WTC11 (cell line): ENCODE measurements at regions not wholly inside any gene's neighbourhood (a gene's known extent, or its start where the extent isn't known, plus 50 kb on each side); places are given as distances from the start of the nearest gene placed in this dataset.

ENCODE experiments used
- ATAC-seq: fragments of 200-7000 bp; cut with Tn5 transposase; 2 replicates; pipeline ENCODE4 v1.10.0; 2021; ENCODE audit warnings: mild to moderate bottlenecking, moderate library complexity
- CTCF ChIA-PET: fragments of 300-600 bp; sonication (Branson Sonifier 250); formaldehyde crosslinking; loops from one replicate; lab custom pipeline; 2021; ENCODE audit warnings: antibody characterized with exemption; lab: Charles Lee
- POLR2A ChIA-PET: fragments of 350-600 bp; sonication (Branson Sonifier 250); formaldehyde crosslinking; loops from one replicate; lab custom pipeline; 2021; ENCODE audit warnings: antibody characterized with exemption; lab: Charles Lee
- DNase-seq: peaks from one replicate; pipeline ENCODE4 v3.0.0; 2021; ENCODE audit warnings: low spot score
- H3K27ac Mint-ChIP-seq: 2 replicates; pipeline ENCODE4 v1.8.0; 2021; ENCODE audit warnings: mixed read lengths
- H3K27me3 Mint-ChIP-seq: 2 replicates; pipeline ENCODE4 v1.8.0; 2021; ENCODE audit warnings: low read depth, mild to moderate bottlenecking, moderate library complexity, mixed read lengths
- H3K36me3 Mint-ChIP-seq: 2 replicates; pipeline ENCODE4 v1.8.0; 2021; ENCODE audit warnings: mixed read lengths
- H3K4me1 Mint-ChIP-seq: 2 replicates; pipeline ENCODE4 v1.8.0; 2022; ENCODE audit warnings: mixed read lengths
- H3K4me3 Mint-ChIP-seq: 2 replicates; pipeline ENCODE4 v1.8.0; 2021; ENCODE audit warnings: mild to moderate bottlenecking, moderate library complexity, mixed read lengths
- H3K9me3 Mint-ChIP-seq: 2 replicates; pipeline ENCODE4 v1.8.0; 2021; ENCODE audit warnings: mixed read lengths
- EMX1 ChIP-seq: fragments of 250-450 bp; sonication (Bioruptor Pico); IDR thresholded peaks from 2 replicates; pipeline ENCODE4 v1.8.0; 2021; ENCODE audit warnings: mild to moderate bottlenecking
- GABPB1 ChIP-seq: sonication (generic); formaldehyde crosslinking; IDR thresholded peaks from 2 replicates; pipeline ENCODE4 v1.8.1; 2023; ENCODE audit warnings: mild to moderate bottlenecking, missing genetic modification reagents
- JUN ChIP-seq: sonication (generic); formaldehyde crosslinking; IDR thresholded peaks from 2 replicates; pipeline ENCODE4 v1.8.0; 2023; ENCODE audit warnings: mild to moderate bottlenecking, missing genetic modification reagents
- KAT7 ChIP-seq: sonication (generic); formaldehyde crosslinking; IDR thresholded peaks from 2 replicates; pipeline ENCODE4 v1.8.1; 2023; ENCODE audit warnings: missing genetic modification reagents, mild to moderate bottlenecking, borderline replicate concordance
- NR2C2 ChIP-seq: sonication (generic); formaldehyde crosslinking; IDR thresholded peaks from 2 replicates; pipeline ENCODE4 v1.8.0; 2022; ENCODE audit warnings: mild to moderate bottlenecking, missing genetic modification reagents
- NR3C1 ChIP-seq: sonication (generic); formaldehyde crosslinking; conservative IDR thresholded peaks from 2 replicates; pipeline ENCODE4 v1.8.1; 2023; ENCODE audit warnings: low read depth, mild to moderate bottlenecking, missing genetic modification reagents
- RORB ChIP-seq: fragments of 250-450 bp; sonication (Bioruptor Pico); IDR thresholded peaks from 2 replicates; pipeline ENCODE4 v1.9.0; 2021; ENCODE audit warnings: mild to moderate bottlenecking
- SOX15 ChIP-seq: fragments of 250-450 bp; sonication (Bioruptor Pico); IDR thresholded peaks from 2 replicates; pipeline ENCODE4 v1.9.0; 2021; ENCODE audit warnings: mild to moderate bottlenecking
- ZNF121 ChIP-seq: sonication (generic); formaldehyde crosslinking; IDR thresholded peaks from 2 replicates; pipeline ENCODE4 v1.8.0; 2023; ENCODE audit warnings: missing genetic modification reagents
- ZNF263 ChIP-seq: sonication (generic); formaldehyde crosslinking; IDR thresholded peaks from 2 replicates; pipeline ENCODE4 v1.8.1; 2022; ENCODE audit warnings: low read depth, mild to moderate bottlenecking, moderate library complexity, missing genetic modification reagents
- ZNF396 ChIP-seq: fragments of 250-450 bp; sonication (Bioruptor Pico); IDR thresholded peaks from 2 replicates; pipeline ENCODE4 v1.8.0; 2021; ENCODE audit warnings: mild to moderate bottlenecking, moderate library complexity, borderline replicate concordance
- ZNF671 ChIP-seq: fragments of 250-450 bp; sonication (Bioruptor Pico); IDR thresholded peaks from 2 replicates; pipeline ENCODE4 v1.8.0; 2021; ENCODE audit warnings: mild to moderate bottlenecking
- TF ChIP-seq, protein P1 (sequence below): fragments of 250-450 bp; sonication (Bioruptor Pico); IDR thresholded peaks from 2 replicates; pipeline ENCODE4 v1.9.0; 2021; ENCODE audit warnings: moderate library complexity, mild to moderate bottlenecking, inconsistent platforms, borderline replicate concordance
- TF ChIP-seq, protein P2 (sequence below): sonication (generic); formaldehyde crosslinking; IDR thresholded peaks from 2 replicates; pipeline ENCODE4 v1.8.1; 2023; ENCODE audit warnings: mild to moderate bottlenecking, missing genetic modification reagents
- TF ChIP-seq, protein P3 (sequence below): sonication (generic); formaldehyde crosslinking; IDR thresholded peaks from 2 replicates; pipeline ENCODE4 v1.8.0; 2022; ENCODE audit warnings: mild to moderate bottlenecking, missing genetic modification reagents
- TF ChIP-seq, protein P4 (sequence below): sonication (generic); formaldehyde crosslinking; IDR thresholded peaks from 2 replicates; pipeline ENCODE4 v1.8.0; 2022; ENCODE audit warnings: mild to moderate bottlenecking, missing genetic modification reagents
- TF ChIP-seq, protein P5 (sequence below): fragments of 250-450 bp; sonication (Bioruptor Pico); IDR thresholded peaks from 2 replicates; pipeline ENCODE4 v1.9.0; 2021; ENCODE audit warnings: mild to moderate bottlenecking
- TF ChIP-seq, protein P6 (sequence below): sonication (generic); formaldehyde crosslinking; conservative IDR thresholded peaks from 2 replicates; pipeline ENCODE4 v1.8.1; 2022; ENCODE audit warnings: mild to moderate bottlenecking, missing genetic modification reagents

DNA sequence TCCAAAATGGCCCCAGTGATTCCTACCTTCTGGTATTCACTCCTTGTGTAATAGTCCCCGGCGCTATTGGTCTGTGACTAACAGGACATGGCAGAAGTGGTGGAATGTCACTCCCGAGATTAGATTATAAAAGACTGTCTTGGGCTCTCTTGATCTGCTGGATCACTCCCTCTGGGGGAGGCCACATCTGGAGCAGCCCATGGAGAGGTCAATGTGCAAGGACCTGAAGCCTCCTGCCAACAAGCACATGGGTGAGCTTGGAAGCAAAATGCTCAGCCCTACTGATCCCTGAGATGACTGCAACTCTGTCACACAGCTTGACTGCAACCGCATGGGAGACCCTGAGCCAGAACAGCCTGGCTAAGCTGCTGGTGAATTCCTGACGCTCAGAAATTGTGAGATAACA is 94.3 kb upstream of the GLI2 start (continued):
- TF ChIP-seq, protein P1, sequence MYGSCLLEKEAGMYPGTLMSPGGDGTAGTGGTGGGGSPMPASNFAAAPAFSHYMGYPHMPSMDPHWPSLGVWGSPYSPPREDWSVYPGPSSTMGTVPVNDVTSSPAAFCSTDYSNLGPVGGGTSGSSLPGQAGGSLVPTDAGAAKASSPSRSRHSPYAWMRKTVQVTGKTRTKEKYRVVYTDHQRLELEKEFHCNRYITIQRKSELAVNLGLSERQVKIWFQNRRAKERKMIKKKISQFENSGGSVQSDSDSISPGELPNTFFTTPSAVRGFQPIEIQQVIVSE (CRISPR knock-in tag): no peak
- TF ChIP-seq, all 79 proteins: peak for 0

DNA sequence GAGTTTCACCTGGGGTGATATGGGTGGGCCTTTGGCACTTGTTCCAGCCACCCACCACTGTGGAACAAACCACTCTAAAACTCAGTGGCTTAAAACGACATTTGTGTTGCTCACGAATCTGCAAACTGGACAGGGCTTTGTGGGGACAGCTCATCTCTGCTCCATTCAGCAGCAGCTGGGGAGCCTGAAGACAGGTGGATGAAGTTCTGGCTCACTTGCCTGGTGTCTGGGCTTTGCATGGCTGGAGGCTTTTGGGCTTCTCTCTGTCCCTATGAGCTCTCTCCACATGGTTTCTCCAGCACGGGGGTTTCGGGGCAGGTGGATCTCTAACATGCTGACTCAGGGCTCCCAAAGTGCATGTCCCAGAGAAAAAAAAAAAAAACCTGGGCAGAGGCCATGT is 93.0 kb upstream of the GLI2 start:
- Mint-ChIP-seq H3K9me3 (0 out of 2 replicates have a peak, but pooled peaks cover 2% of the 10 kb centered on the region), H3K27ac (no peak overlapping the region), H3K4me3 (no peak overlapping the region), H3K27me3 (peaks cover 21% of the 10 kb centered on the region), H3K4me1 (peaks cover 5% of the 10 kb centered on the region), H3K36me3 (no peaks in the 10 kb centered on the region)
- POLR2A ChIA-PET: no interaction called here
- no peak for ATAC-seq
- CTCF ChIA-PET: interaction anchor here (3.0 kb wide), 1 partner anchor 90 kb away, joined by 11 read pairs; no protein-coding TSS in a partner anchor
- no peak for DNase-seq
- TF ChIP-seq, protein P2, sequence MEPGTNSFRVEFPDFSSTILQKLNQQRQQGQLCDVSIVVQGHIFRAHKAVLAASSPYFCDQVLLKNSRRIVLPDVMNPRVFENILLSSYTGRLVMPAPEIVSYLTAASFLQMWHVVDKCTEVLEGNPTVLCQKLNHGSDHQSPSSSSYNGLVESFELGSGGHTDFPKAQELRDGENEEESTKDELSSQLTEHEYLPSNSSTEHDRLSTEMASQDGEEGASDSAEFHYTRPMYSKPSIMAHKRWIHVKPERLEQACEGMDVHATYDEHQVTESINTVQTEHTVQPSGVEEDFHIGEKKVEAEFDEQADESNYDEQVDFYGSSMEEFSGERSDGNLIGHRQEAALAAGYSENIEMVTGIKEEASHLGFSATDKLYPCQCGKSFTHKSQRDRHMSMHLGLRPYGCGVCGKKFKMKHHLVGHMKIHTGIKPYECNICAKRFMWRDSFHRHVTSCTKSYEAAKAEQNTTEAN (CRISPR knock-in tag): no peak
- TF ChIP-seq NR2C2 (CRISPR knock-in tag) (no peak), NR3C1 (CRISPR knock-in tag) (no peak), SOX15 (CRISPR knock-in tag) (no peak), JUN (no peak), GABPB1 (no peak), ZNF263 (no peak), ZNF671 (CRISPR knock-in tag) (no peak), KAT7 (CRISPR knock-in tag) (no peak), EMX1 (CRISPR knock-in tag) (no peak), ZNF396 (CRISPR knock-in tag) (no peak), RORB (CRISPR knock-in tag) (no peak)
- TF ChIP-seq, protein P3, sequence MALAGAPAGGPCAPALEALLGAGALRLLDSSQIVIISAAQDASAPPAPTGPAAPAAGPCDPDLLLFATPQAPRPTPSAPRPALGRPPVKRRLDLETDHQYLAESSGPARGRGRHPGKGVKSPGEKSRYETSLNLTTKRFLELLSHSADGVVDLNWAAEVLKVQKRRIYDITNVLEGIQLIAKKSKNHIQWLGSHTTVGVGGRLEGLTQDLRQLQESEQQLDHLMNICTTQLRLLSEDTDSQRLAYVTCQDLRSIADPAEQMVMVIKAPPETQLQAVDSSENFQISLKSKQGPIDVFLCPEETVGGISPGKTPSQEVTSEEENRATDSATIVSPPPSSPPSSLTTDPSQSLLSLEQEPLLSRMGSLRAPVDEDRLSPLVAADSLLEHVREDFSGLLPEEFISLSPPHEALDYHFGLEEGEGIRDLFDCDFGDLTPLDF (CRISPR knock-in tag): no peak
- TF ChIP-seq, protein P4, sequence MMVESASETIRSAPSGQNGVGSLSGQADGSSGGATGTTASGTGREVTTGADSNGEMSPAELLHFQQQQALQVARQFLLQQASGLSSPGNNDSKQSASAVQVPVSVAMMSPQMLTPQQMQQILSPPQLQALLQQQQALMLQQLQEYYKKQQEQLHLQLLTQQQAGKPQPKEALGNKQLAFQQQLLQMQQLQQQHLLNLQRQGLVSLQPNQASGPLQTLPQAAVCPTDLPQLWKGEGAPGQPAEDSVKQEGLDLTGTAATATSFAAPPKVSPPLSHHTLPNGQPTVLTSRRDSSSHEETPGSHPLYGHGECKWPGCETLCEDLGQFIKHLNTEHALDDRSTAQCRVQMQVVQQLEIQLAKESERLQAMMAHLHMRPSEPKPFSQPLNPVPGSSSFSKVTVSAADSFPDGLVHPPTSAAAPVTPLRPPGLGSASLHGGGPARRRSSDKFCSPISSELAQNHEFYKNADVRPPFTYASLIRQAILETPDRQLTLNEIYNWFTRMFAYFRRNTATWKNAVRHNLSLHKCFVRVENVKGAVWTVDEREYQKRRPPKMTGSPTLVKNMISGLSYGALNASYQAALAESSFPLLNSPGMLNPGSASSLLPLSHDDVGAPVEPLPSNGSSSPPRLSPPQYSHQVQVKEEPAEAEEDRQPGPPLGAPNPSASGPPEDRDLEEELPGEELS (CRISPR knock-in tag): no peak
- TF ChIP-seq, protein P5, sequence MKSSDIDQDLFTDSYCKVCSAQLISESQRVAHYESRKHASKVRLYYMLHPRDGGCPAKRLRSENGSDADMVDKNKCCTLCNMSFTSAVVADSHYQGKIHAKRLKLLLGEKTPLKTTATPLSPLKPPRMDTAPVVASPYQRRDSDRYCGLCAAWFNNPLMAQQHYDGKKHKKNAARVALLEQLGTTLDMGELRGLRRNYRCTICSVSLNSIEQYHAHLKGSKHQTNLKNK (CRISPR knock-in tag): no peak
- TF ChIP-seq, protein P1 (CRISPR knock-in tag): no peak
- TF ChIP-seq, protein P6, sequence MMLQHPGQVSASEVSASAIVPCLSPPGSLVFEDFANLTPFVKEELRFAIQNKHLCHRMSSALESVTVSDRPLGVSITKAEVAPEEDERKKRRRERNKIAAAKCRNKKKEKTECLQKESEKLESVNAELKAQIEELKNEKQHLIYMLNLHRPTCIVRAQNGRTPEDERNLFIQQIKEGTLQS (CRISPR knock-in tag): no peak

DNA sequence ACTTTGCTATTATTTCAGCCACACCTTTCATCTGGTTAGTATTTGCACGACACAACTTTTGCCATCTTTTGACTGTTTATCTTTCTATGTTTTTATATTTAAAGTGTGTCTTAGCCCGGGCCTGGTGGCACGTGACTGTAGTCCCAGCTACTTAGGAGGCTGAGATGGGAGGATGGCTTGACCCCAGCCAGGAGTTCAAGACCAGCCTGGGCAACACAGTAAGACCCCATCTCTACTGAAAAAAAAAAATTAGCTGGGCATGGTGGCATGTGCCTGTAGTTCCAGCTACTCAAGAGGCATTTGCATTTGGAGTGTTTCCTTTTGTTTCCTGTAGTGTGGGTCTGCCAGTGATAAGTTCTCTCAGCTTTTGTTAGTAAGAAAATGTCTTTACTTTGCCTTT is 88.7 kb upstream of the GLI2 start:
- Mint-ChIP-seq H3K27ac (no peak overlapping the region), H3K4me3 (no peak overlapping the region), H3K36me3 (peaks cover 18% of the 10 kb centered on the region), H3K4me1 (peaks cover 7% of the 10 kb centered on the region), H3K27me3 (peaks cover 24% of the 10 kb centered on the region), H3K9me3 (peaks cover 34% of the 10 kb centered on the region)
- POLR2A ChIA-PET: no interaction called here
- CTCF ChIA-PET: interaction anchor here (0.6 to 0.9 kb wide), 3 partner anchors 35 to 94 kb away, joined by 3 read pairs; no protein-coding TSS in a partner anchor
- ATAC-seq (no peak), DNase-seq (no peak)
- TF ChIP-seq ZNF121 (CRISPR knock-in tag): peak; percentile 93
- no peak for TF ChIP-seq ZNF396 (CRISPR knock-in tag)
